K562 (cell line): ENCODE measurements at regions not wholly inside any gene's neighbourhood (a gene's known extent, or its start where the extent isn't known, plus 50 kb on each side); places are given as distances from the start of the nearest gene placed in this dataset.
A peak's percentile ranks its signal among the peaks of the same experiment; 100 is the strongest.

Experiments used
- ATAC-seq: fragments of 200-7000 bp; cut with Tn5 transposase; 3 replicates; pipeline ENCODE4 v1.9.1; 2020; ENCODE audit warnings: moderate library complexity
- BruUV-seq: library from RNA; stranded (reverse); fragments of 400-500 nt; replicated peaks from 2 replicates; lab custom pipeline; 2021; lab: Mats Ljungman, UMichigan
- CTCF ChIA-PET: fragments of 300-600 bp; formaldehyde crosslinking; extraction: SDS; loops from one replicate; lab custom pipeline; 2021; ENCODE audit warnings: low intra/inter-chr PET ratio; lab: Yijun Ruan, JAX
- POLR2A ChIA-PET: fragments of 300-600, 350-650 bp; sonication (Branson Sonifier 250); formaldehyde crosslinking; extraction: SDS; loops from one replicate; lab custom pipeline; 2021; ENCODE audit warnings: antibody characterized with exemption, inconsistent platforms; lab: Yijun Ruan, JAX
- DNase-seq, 4 experiments: peaks; one replicate each; pipeline versions ENCODE4 v3.0.0 to v3.0.0-alpha.2; 2011 to 2018; ENCODE audit warnings: low spot score in 3 of 4, mixed read lengths in 3 of 4; ENCODE audit errors: extremely low read depth in 1 of 4
- FAIRE-seq: peaks from 2 replicates; lab custom pipeline; 2011; peaks lifted over from hg19 to GRCh38; lab: Jason Lieb, UNC
- H2AFZ ChIP-seq: 2 replicates; pipeline ENCODE4 v1.6.0; 2011; ENCODE audit warnings: low read depth, low read length, control low read depth, inconsistent platforms
- H3K27ac ChIP-seq: fragments of 200-600 bp; 3 replicates; pipeline ENCODE4 v1.8.0; 2011; ENCODE audit warnings: low read depth, mild to moderate bottlenecking, control low read depth, inconsistent platforms, low read length, moderate library complexity, mixed read lengths; ENCODE audit errors: extremely low read depth
- H3K27me3 ChIP-seq, 2 experiments: fragments of 300-600 bp in 1 of 2; 2 replicates in 1 of 2; 3 replicates in 1 of 2; pipeline versions ENCODE4 v1.6.0 to v1.8.0; 2011; ENCODE audit warnings: inconsistent platforms in 2 of 2, low read length in 2 of 2, mild to moderate bottlenecking in 1 of 2, mixed read lengths in 1 of 2, moderate library complexity in 1 of 2; ENCODE audit not compliant: control insufficient read depth in 2 of 2, insufficient read depth in 2 of 2
- H3K36me3 ChIP-seq: fragments of 300-600 bp; 3 replicates; pipeline ENCODE4 v1.8.0; 2011; ENCODE audit warnings: mild to moderate bottlenecking, low read length, inconsistent platforms; ENCODE audit not compliant: control insufficient read depth, insufficient read depth
- H3K4me1 ChIP-seq, 2 experiments: fragments of 200-600 bp in 1 of 2; replicated peaks in 1 of 2; 2 replicates in 1 of 2; 3 replicates in 1 of 2; pipeline versions ENCODE4 v1.5.1 to v1.8.0; 2011; ENCODE audit warnings: inconsistent platforms in 2 of 2, low read length in 2 of 2, mild to moderate bottlenecking in 1 of 2, mixed read lengths in 1 of 2, moderate library complexity in 1 of 2; ENCODE audit not compliant: control insufficient read depth in 2 of 2, insufficient read depth in 2 of 2
- H3K4me2 ChIP-seq: 2 replicates; pipeline ENCODE4 v1.6.1; 2011; ENCODE audit warnings: low read length, control low read depth, inconsistent platforms, mixed read lengths; ENCODE audit not compliant: insufficient read depth
- H3K4me3 ChIP-seq: fragments of 200-600 bp; sonication (generic), shearing (Covaris generic); 2 replicates; pipeline ENCODE4 v1.5.1; 2016; ENCODE audit warnings: control low read depth, inconsistent platforms
- H3K79me2 ChIP-seq: fragments of 200-600 bp; 3 replicates; pipeline ENCODE4 v1.8.0; 2011; ENCODE audit warnings: low read length, inconsistent platforms; ENCODE audit not compliant: control insufficient read depth, insufficient read depth
- H3K9ac ChIP-seq, 2 experiments: 2 replicates each; pipeline versions ENCODE4 v1.6.0 to v1.6.1; 2011; ENCODE audit warnings: low read depth in 2 of 2, low read length in 2 of 2, control low read depth in 1 of 2, inconsistent platforms in 1 of 2, mild to moderate bottlenecking in 1 of 2, mixed read lengths in 1 of 2; ENCODE audit not compliant: insufficient read depth in 1 of 2
- H3K9me1 ChIP-seq: one replicate; pipeline ENCODE4 v1.6.0; 2011; ENCODE audit warnings: inconsistent platforms, mild to moderate bottlenecking, low read length, moderate library complexity; ENCODE audit not compliant: control insufficient read depth, insufficient read depth
- H3K9me3 ChIP-seq: replicated peaks from 2 replicates; pipeline ENCODE4 v1.5.1; 2011; ENCODE audit warnings: low read depth, low read length, inconsistent platforms; ENCODE audit not compliant: control insufficient read depth, insufficient read depth
- H4K20me1 ChIP-seq: replicated peaks from 2 replicates; pipeline ENCODE4 v1.6.1; 2011; ENCODE audit warnings: low read length, inconsistent platforms, mixed read lengths; ENCODE audit not compliant: control insufficient read depth, insufficient read depth
- AFF1 ChIP-seq, 2 experiments: fragments of 450-650 bp; IDR thresholded peaks; 2 replicates each; pipeline ENCODE4 v1.6.1; 2018; ENCODE audit warnings: mild to moderate bottlenecking in 2 of 2, low read depth in 1 of 2; ENCODE audit not compliant: partially characterized antibody in 2 of 2
- RBM25 ChIP-seq: fragments of 200-400 bp; formaldehyde crosslinking; IDR thresholded peaks from 2 replicates; pipeline ENCODE4 v1.6.1; 2018; ENCODE audit warnings: low read length, low read depth, moderate library complexity; ENCODE audit not compliant: severe bottlenecking
- ZFP36 ChIP-seq: fragments of 150-350 bp; IDR thresholded peaks from 2 replicates; pipeline ENCODE4 v1.6.1; 2018; ENCODE audit warnings: low read length, low read depth; ENCODE audit not compliant: partially characterized antibody
- ZNF134 ChIP-seq: fragments of 250-450 bp; sonication (Bioruptor Pico); conservative IDR thresholded peaks from 2 replicates; pipeline ENCODE4 v1.4.0; 2020
- ZSCAN29 ChIP-seq: fragments of 450-650 bp; IDR thresholded peaks from 2 replicates; pipeline ENCODE4 v1.6.1; 2017
- WGBS: fragments of 100-300 bp; shearing (Covaris generic); methylation state at CpG from one replicate; pipeline ENCODE4 v1.1.6; 2016; ENCODE audit warnings: low coverage, mixed read lengths; ENCODE audit not compliant: insufficient coverage; ENCODE audit errors: missing lambda C conversion rate; 5-methylcytosine and 5-hydroxymethylcytosine counted together
- in situ Hi-C: fragments of 300-500 bp; cut with MboI; formaldehyde crosslinking; loops from 4 replicates; pipeline ENCODE4 v1.15.0; 2018; ENCODE audit warnings: inconsistent platforms, mixed read lengths
- intact Hi-C: fragments of 100-400 bp; cut with micrococcal nuclease; formaldehyde crosslinking; loops from 2 replicates; pipeline ENCODE4 v1.14.2; 2022

GRCh38 chr1:24236789-24237371 lies 49.8 kb upstream of the IFNLR1 start:
- H3K4me3 ChIP-seq, result no peak overlapping the region
- ChIA-PET CTCF (no interaction called here), POLR2A (interaction anchor here (0.6 to 0.9 kb wide), 2 partner anchors 9 to 907 kb away, joined by 3 to 5 read pairs; no protein-coding TSS in a partner anchor)
- H4K20me1 ChIP-seq, result 0 out of 2 replicates have a peak, but pooled peaks cover 4% of the 10 kb centered on the region
- H2AFZ ChIP-seq, result no peak overlapping the region
- BruUV-seq, result no TSS peak
- no peak overlapping the region for H3K9ac ChIP-seq
- in situ Hi-C loops, result no loop called here
- DNase-seq (no peak), FAIRE-seq (no peak), ATAC-seq (no peak)
- intact Hi-C loops, result no loop called here
- no peak overlapping the region for H3K4me2 ChIP-seq
- H3K27ac ChIP-seq, result no peak overlapping the region
- H3K79me2 ChIP-seq, result no peaks in the 10 kb centered on the region
- H3K36me3 ChIP-seq, result no peaks in the 10 kb centered on the region
- no peak for TF ChIP-seq ZSCAN29
- TF ChIP-seq AFF1 (IDR thresholded peaks at IDR 0.05; ENCODE audit: low read depth in 1 of 2, partially characterized antibody in 2 of 2), result no peak
- peak; percentile 50; the same call in 1 of the 2 replicates for TF ChIP-seq ZNF134 (CRISPR knock-in tag)
- peak; percentile 90 for TF ChIP-seq ZFP36
- TF ChIP-seq RBM25, result peak; percentile 12
- peaks cover 25 to 48% of the 10 kb centered on the region in 2 experiments for H3K27me3 ChIP-seq
- H3K9me3 ChIP-seq, result no peaks in the 10 kb centered on the region
- WGBS, result 2% methylated on average over 7 of the region's 7 CpGs
- no peaks in the 10 kb centered on the region for H3K9me1 ChIP-seq
- H3K4me1 ChIP-seq, result peaks cover 0 to 3% of the 10 kb centered on the region in 2 experiments; a peak in 1 of 5 replicates
